ENCODE measurements at regions not wholly inside any gene's neighbourhood (a gene's known extent, or its start where the extent isn't known, plus 50 kb on each side); places are given as distances from the start of the nearest gene placed in this dataset.

DNA sequence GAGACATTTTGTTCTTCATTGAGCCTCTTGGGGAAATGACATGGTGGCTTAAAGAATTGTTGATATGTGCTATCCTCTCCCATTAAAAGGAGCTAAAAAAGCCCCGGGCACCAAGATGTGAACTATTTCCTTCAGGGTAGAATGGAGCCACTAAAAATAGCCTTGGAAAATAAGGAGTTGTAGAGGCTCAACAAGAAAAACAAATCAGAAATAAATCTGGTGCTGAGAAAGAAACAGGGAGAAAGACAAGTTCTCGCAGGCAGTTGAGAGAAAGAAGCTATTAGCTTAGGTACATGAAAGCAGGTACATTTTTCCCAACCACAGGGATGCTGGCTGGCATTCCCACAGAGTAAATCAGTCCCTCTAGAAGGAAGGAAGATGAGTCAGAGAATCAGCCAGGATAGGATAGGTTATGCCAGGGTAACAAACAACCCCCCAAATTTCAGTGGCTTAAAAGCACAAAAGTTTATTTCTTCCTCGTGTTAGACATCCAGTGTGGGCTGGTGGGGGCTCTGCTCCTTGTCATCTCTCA, 134.6 kb upstream of the ADRA1B start:
- TF ChIP-seq, protein P1, sequence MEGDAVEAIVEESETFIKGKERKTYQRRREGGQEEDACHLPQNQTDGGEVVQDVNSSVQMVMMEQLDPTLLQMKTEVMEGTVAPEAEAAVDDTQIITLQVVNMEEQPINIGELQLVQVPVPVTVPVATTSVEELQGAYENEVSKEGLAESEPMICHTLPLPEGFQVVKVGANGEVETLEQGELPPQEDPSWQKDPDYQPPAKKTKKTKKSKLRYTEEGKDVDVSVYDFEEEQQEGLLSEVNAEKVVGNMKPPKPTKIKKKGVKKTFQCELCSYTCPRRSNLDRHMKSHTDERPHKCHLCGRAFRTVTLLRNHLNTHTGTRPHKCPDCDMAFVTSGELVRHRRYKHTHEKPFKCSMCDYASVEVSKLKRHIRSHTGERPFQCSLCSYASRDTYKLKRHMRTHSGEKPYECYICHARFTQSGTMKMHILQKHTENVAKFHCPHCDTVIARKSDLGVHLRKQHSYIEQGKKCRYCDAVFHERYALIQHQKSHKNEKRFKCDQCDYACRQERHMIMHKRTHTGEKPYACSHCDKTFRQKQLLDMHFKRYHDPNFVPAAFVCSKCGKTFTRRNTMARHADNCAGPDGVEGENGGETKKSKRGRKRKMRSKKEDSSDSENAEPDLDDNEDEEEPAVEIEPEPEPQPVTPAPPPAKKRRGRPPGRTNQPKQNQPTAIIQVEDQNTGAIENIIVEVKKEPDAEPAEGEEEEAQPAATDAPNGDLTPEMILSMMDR (IDR thresholded peaks at IDR 0.05), result no peak
- TF ChIP-seq POLR2A (IDR thresholded peaks at IDR 0.05), result no peak
